Activated naive CD4-positive, alpha-beta T cell treated with anti-CD3 and anti-CD28 coated beads, Interleukin-2, amount 50 U/mL, for 72 hours (primary cell): ENCODE measurements at regions not wholly inside any gene's neighbourhood (a gene's known extent, or its start where the extent isn't known, plus 50 kb on each side); places are given as distances from the start of the nearest gene placed in this dataset.

Experiments used
- ATAC-seq, 2 donors: fragments of 150-1000 bp; cut with Tn5 transposase; 2 replicates each; pipeline ENCODE4 v1.10.0; 2021; ENCODE audit warnings: mild to moderate bottlenecking in 2 of 2, moderate library complexity in 2 of 2
- DNase-seq, 2 donors: peaks; one replicate each; pipeline ENCODE4 v3.0.0; 2021 to 2022; ENCODE audit warnings: low spot score in 2 of 2
- H3K27ac Mint-ChIP-seq, 2 donors: one replicate each; pipeline ENCODE4 v1.8.0; 2022; ENCODE audit warnings: mild to moderate bottlenecking in 2 of 2, mixed read lengths in 2 of 2
- H3K36me3 Mint-ChIP-seq, 2 donors: one replicate each; pipeline ENCODE4 v1.8.0; 2022; ENCODE audit warnings: mixed read lengths in 2 of 2
- H3K9me3 Mint-ChIP-seq, 2 donors: one replicate each; pipeline ENCODE4 v1.8.0; 2022; ENCODE audit warnings: mixed read lengths in 2 of 2

DNA sequence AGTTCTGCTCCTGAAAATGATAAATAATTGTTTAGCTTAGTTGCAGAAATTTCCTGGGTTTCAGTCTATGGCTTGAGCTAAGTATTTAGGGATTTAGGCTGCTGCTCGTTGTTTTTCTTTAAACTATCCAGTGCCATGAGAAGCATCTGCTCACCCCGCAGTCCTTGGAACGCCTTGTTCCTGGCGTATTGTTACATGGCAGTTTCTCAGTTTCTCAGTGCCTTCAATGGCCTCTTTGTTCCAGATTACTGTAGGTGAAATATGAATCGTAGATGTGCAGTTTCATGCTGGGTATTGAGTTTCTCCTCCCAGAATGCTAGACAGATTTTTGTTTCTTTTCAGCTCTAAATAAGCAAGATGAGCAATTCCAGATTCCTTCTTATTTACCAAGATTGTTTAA lies 269.5 kb upstream of the GBE1 start:
- ATAC-seq (no peak), DNase-seq (no peak)
- Mint-ChIP-seq H3K27ac (no peak overlapping the region), H3K9me3 (peaks cover 6 to 8% of the 10 kb centered on the region in 2 donors), H3K36me3 (no peaks in the 10 kb centered on the region)

DNA sequence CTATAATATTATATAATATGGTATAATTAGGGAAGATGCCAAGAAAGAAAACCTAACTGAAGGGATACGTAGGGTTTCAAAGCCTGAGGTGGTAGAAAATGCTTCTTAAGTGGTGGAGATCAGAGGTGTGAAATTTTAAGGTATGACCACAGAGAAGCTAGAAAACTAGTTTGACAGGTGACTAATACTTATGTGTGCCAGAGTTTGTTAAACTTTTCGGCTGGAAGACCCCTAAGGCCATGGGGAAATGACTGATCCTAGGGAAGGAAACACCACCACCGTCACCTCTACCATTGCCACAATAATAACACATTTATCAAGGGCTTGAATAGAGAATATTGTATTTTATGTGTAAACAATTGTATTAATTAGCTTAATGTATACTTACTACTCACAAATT lies 261.4 kb upstream of the GBE1 start:
- no peak for ATAC-seq
- H3K36me3 Mint-ChIP-seq = no peaks in the 10 kb centered on the region
- peaks cover 0 to 13% of the 10 kb centered on the region in 2 donors for H3K9me3 Mint-ChIP-seq
- no peak overlapping the region for H3K27ac Mint-ChIP-seq
- no peak for DNase-seq

DNA sequence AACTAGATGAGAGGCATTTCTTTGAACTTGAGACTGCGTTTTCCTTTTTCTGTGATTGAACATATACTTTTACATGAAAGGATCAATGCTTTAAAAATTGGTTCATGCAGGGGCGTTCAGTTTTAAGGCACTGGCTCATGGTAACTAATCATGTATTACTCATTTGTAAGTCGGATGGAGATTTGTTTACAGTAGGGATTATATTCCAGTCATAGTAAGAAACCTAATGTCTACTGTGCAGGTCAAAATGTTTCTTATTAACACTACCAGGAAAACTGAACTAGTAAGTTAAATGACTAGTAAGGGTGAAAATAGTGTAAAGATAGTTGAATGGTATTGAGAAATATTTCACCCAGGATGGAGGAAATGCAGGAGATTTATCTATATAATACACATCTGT lies 258.8 kb upstream of the GBE1 start:
- H3K27ac Mint-ChIP-seq = no peak overlapping the region

DNA sequence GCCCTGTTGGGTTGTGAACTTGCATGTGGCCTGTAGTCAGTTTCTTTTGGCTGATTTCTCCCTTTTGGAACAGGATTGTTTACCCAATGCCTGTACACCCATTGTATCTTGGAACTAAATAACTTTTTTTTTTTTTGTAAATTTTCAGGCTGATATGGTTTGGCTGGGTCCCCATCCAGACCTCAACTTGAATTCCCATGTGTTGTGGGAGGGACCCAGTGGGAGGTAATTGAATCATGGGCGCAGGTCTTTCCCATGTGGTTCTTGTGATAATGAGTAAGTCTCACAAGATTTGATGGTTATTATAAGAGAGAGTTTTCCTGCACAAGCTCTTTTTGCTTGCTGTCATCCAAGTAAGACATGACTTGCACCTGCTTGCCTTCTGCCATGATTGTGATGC lies 253.8 kb upstream of the GBE1 start:
- ATAC-seq (no peak), DNase-seq (no peak)
- Mint-ChIP-seq H3K27ac (no peak overlapping the region), H3K9me3 (peaks cover 0 to 18% of the 10 kb centered on the region in 2 donors), H3K36me3 (no peaks in the 10 kb centered on the region)

More for the DNA sequence above, 258.8 kb upstream of the GBE1 start:
- no peaks in the 10 kb centered on the region for H3K36me3 Mint-ChIP-seq
- DNase-seq (no peak), ATAC-seq (no peak)
- H3K9me3 Mint-ChIP-seq = peaks cover 0 to 12% of the 10 kb centered on the region in 2 donors

DNA sequence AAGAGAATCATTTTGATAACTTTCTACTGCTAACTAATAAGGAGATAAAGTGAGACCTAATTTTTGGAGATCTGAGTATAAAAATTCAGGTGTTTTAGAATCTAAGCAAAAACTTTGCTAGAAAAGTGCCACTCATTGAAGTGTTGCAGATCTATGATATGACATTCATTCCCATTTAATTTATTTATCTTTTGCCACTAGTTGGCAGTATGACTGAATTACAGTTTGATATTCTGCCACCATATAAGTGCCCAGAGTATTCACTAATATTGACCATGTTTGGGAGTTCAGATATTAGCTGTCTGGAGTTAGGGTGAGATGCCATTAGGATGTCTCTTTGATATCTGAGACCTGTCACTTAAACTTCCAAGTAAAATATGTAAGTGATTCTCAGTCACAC lies 251.3 kb upstream of the GBE1 start:
- Mint-ChIP-seq H3K27ac (no peak overlapping the region), H3K9me3 (peaks cover 0 to 20% of the 10 kb centered on the region in 2 donors), H3K36me3 (no peaks in the 10 kb centered on the region)
- no peak for DNase-seq
- ATAC-seq = no peak

DNA sequence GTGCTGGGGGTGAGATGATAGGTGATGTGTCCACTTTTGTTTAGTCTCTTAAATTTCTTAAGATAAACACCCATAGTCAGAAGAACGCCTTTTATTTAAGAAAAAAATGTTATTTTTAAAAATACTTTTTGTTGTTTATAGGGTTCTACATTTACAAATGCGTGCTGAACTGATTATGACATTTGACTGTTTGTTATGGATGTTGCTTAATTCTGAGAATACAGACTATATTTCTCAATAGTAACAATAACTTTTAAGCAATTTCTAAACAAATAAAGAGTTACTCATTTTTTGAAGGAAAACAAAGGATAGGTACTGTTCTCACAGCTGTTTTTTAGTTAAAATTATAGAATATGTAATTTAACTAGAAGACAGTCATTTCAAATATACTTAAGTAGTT lies 249.9 kb upstream of the GBE1 start:
- no peaks in the 10 kb centered on the region for H3K36me3 Mint-ChIP-seq
- H3K9me3 Mint-ChIP-seq = peaks cover 0 to 27% of the 10 kb centered on the region in 2 donors
- no peak overlapping the region for H3K27ac Mint-ChIP-seq
- DNase-seq (no peak), ATAC-seq (no peak)

DNA sequence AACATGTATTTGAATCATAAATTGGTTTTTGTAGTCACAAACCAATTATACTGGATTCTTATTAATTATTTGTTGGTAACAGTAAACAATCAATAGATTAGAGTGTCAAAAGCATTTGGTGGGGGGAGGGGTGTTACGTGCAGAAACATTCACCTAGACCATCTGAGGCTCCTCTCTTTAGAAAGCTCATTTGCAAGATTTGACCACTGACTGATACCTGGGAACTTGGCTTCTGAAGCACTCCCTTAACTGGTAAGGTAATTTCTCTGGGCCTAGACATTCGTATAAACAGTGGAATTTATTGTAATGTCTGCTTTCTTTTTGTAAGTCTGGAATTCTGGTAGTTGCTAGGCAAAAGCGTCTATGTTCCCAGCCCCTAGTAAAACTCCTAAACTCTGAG lies 243.8 kb upstream of the GBE1 start:
- no peak for DNase-seq
- Mint-ChIP-seq H3K36me3 (no peaks in the 10 kb centered on the region), H3K27ac (no peak overlapping the region), H3K9me3 (peaks cover 0 to 18% of the 10 kb centered on the region in 2 donors)
- ATAC-seq = no peak

DNA sequence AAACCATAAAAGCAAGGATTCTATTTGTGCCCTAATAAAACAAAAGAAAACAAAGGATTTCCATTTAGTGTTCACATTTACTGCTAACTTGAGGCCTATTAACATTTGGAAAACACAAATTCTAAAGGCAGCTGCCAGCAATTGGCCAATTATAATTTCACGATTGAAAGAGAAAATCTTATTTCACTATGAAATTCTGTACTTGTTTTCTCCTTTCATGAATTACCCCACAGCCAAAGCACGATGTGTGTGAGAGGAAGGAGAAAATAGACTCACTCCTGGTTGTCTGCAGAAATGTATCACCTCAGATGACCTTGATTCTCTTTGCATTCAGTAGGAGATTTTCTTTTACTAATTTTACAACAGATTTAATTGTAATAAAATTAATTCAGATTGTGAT lies 242.8 kb upstream of the GBE1 start:
- Mint-ChIP-seq H3K9me3 (peaks cover 0 to 14% of the 10 kb centered on the region in 2 donors), H3K36me3 (no peaks in the 10 kb centered on the region), H3K27ac (no peak overlapping the region)
- DNase-seq (no peak), ATAC-seq (no peak)

DNA sequence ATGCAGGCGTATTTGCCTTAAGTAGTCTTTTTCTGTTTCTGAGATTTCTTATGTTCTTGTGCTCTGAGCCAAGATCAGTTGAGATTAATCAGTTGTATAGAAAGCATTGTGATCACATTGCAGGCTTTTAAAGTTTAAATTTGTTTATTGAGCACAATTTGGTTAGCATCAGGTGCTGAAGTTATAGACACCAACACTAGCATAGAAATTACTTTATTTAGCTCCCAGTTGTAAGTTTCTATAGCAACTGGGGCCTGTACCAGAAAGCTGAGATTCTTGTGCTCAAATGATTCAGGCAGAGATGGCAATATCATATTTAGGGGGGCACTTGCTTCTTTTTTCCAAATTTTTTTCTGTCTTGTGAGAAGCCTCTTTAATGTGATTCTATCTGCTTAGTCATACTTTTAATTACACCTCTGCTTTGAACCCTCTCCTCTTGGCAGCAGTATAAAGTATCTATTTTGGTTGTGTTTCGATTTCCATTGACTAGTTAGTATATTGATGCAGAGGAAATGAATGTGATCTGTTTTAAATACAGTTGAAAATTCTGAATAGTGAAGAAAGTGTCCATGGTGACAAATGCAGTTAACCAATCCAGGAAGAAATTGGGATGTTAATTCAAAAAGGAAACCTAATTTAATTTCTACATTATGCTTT lies 241.7 kb upstream of the GBE1 start:
- DNase-seq = no peak
- no peak overlapping the region for H3K27ac Mint-ChIP-seq
- no peak for ATAC-seq

DNA sequence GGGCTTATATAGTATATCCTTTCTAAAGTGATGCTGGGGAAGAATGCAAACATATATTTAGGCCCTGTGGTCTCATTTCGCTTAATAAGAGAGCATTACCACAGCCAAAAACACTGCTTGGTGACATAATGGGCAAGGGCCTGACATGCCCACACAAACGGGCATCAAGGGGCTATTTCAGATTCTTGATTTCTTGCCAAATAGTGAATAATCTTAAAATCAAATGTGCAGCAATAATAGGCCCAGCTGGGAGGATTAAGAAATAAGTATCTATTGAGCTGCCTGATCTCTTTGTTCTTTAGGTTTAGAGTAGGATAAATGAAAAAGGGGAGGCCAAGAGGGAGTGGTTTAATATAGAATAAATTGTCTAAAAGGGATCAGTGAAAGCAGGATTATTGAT lies 241.0 kb upstream of the GBE1 start:
- Mint-ChIP-seq H3K27ac (no peak overlapping the region), H3K9me3 (peaks cover 0 to 5% of the 10 kb centered on the region in 2 donors), H3K36me3 (no peaks in the 10 kb centered on the region)
- ATAC-seq (no peak), DNase-seq (no peak)

More for the DNA sequence above, 241.7 kb upstream of the GBE1 start:
- Mint-ChIP-seq H3K9me3 (peaks cover 0 to 7% of the 10 kb centered on the region in 2 donors), H3K36me3 (no peaks in the 10 kb centered on the region)

DNA sequence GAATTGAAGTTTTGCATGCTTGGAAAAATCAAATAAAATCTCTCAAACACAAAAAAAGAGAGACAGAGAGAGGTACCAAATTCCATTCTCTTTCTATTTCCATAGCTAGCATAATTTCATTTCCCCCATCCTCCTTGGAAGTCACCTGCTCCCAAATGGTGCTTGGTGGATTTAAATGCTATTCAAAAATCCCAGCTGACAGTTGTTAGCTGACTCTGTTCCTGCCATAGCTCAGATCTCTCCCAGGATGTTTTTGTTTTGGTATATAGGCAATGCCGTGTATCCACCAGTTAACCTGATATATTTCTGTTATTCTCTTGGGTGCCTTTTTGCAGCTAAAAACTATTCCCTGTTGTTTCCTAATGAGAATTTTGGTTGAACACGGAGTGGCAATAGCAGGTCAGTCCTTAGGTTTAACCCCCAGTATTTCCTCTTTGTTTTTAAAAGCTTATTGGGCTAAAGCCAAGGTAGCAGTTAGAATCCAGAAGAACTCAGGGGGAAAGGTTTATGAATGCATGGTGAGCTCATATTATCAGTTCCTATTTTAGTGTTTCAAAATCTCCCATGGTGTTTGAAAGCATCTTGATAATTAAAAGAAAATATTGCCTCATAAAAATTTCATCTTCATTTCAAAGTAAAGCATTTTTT lies 240.0 kb upstream of the GBE1 start:
- ATAC-seq (no peak), DNase-seq (no peak)
- Mint-ChIP-seq H3K27ac (no peak overlapping the region), H3K9me3 (peaks cover 0 to 2% of the 10 kb centered on the region in 2 donors), H3K36me3 (no peaks in the 10 kb centered on the region)

DNA sequence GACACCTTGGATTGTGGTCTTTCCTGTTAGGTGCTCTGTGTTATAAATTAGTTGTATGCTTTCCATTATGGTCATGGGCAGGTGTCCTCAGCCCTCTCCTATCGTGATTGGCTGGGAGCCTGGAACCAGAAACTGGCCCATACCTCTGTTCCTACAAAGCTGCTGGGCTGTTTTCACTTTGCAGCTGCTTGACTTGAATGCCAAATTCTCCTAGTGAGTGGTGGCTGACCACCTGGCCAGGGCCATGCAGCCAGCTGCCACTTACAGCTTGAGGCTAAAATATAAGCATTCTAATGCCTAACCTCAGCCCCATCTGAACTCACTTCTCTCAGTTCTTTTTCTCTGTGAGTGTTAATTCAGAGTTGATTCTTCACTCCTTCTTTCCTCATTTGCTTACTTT lies 239.3 kb upstream of the GBE1 start:
- DNase-seq = no peak
- no peaks in the 10 kb centered on the region for H3K36me3 Mint-ChIP-seq
- peaks cover 0 to 7% of the 10 kb centered on the region in 2 donors for H3K9me3 Mint-ChIP-seq
- no peak for ATAC-seq
- H3K27ac Mint-ChIP-seq = no peak overlapping the region

DNA sequence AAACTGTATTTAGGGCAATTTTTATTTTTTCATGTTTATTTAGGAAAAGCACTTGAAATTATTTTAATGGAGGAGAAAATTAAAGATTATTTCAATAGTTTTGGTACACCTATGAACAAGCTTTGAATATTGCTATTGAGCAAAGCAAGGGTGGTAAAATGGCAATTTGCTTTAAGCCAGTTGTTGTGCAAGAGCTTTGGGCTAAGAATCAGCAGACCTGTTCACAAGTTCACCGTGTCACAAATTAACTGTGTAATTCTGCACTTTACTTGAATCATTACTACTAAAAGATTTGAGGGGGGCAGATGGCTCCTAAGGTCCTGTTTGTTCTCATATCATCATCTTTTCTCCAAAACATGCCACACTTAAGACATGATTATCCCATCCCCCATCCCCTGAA lies 238.9 kb upstream of the GBE1 start:
- Mint-ChIP-seq H3K27ac (no peak overlapping the region), H3K36me3 (no peaks in the 10 kb centered on the region), H3K9me3 (peaks cover 0 to 7% of the 10 kb centered on the region in 2 donors)
- DNase-seq = no peak
- no peak for ATAC-seq

DNA sequence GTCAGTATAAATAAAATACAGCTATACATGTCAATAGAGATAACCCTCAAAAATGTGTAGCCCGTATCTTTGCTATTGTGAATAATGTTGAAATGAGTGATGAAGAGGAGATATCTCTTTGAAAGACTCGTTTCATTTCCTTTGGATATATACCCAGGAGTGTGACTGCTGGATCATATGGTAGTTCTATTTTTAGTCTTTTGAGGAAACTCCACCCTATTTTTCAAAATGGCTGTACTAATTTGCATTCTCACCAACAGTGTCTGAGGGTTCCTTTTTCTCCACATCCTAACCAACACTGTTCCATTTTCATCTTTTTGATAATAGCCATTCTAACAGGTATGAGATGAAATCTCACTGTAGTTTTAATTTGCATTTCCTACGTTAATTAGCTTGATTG lies 237.5 kb upstream of the GBE1 start:
- no peak for ATAC-seq
- peaks cover 0 to 7% of the 10 kb centered on the region in 2 donors for H3K9me3 Mint-ChIP-seq
- H3K36me3 Mint-ChIP-seq = no peaks in the 10 kb centered on the region
- no peak for DNase-seq
- H3K27ac Mint-ChIP-seq = no peak overlapping the region

DNA sequence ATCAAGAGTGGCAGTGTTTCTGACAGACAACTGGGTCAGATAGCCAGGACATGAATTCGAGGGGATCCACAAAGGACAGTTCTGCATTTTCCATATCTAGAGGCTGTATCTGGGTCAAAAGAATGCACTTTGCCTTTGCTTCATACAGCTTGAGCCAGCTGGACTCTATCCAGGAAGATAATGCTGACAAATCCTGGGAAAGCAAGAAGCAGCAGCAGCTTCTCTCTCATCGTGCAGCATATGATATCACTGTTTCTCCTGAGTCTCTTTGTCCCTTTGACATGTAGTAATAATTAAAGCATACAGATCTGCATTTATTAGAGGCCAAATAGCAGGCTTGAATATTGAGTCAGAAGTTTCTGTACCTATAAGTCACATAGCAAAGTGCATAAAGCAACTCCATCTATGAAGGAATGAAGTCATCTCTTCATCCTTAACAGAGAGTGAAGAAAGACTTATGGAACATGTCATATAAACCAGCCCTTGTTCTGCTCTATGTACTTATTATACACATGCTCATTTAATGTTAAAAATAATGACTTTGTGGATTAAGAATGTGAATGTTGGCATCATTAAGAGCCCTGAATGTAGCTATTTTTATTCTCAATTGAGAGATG lies 236.8 kb upstream of the GBE1 start:
- no peak for ATAC-seq
- no peak overlapping the region for H3K27ac Mint-ChIP-seq

DNA sequence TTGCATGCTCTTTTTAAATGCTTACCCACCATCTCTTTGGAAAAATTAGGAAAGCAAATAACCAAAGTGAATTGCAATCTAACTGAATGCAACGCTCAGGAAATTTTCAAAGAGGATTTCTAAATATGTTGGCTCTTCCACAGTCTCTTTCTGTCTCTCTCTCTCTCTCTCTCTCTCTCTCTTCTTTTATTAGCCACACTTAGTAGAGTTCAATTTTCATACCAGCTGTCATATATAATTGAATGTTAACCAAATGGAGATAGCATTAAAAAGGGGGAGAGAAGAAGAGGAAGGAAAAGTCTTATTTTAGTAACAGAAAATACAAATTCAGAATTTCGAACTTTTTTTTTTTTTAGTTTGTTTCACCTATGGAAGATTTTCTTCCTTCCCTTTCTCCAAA lies 235.9 kb upstream of the GBE1 start:
- DNase-seq = no peak
- no peak overlapping the region for H3K27ac Mint-ChIP-seq
- ATAC-seq = no peak
- H3K9me3 Mint-ChIP-seq = peaks cover 0 to 7% of the 10 kb centered on the region in 2 donors
- no peaks in the 10 kb centered on the region for H3K36me3 Mint-ChIP-seq

More for the DNA sequence above, 236.8 kb upstream of the GBE1 start:
- H3K36me3 Mint-ChIP-seq = no peaks in the 10 kb centered on the region
- peaks cover 0 to 7% of the 10 kb centered on the region in 2 donors for H3K9me3 Mint-ChIP-seq
- no peak for DNase-seq

DNA sequence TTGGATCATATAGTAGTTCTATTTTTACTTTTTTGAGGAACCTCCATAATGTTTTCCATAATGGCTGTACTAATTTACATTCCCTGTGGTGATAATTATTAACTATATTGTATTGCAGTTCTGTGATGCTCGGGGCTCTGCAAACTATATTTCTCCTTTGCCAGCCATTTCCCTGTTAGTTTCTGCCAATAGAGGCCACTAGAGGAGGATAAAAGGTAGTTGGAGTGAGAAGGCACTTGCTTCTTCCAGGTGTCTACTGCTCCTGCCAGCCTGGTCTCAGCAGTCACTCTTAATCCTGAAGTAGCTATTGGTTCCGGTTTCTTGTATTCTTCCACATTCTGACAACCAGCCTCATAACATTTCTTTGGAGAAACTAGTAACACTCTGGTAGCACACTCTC lies 233.9 kb upstream of the GBE1 start:
- ATAC-seq (no peak), DNase-seq (no peak)
- H3K27ac Mint-ChIP-seq = no peak overlapping the region
- no peaks in the 10 kb centered on the region for H3K36me3 Mint-ChIP-seq
- H3K9me3 Mint-ChIP-seq = peaks cover 0 to 7% of the 10 kb centered on the region in 2 donors

DNA sequence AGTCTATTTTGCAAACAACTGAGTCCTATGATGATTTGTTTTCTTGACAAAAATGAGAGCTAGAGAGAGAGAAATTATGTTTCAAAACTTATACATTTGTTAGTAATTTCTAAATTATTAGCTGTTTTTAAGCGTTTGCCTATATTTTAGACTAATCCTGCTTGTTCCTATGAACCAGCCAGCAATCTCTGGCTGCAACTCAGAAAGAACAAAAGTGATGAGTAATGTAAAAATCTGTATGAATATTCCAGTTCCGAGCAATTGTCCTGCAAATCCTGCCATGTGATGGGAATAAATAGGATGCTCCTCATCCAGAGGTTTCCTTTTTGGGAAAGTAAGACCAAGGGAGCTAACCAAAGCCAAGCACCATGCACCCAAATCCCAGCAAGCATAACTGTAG lies 228.3 kb upstream of the GBE1 start:
- DNase-seq = no peak
- no peaks in the 10 kb centered on the region for H3K36me3 Mint-ChIP-seq
- H3K27ac Mint-ChIP-seq = no peak overlapping the region
- H3K9me3 Mint-ChIP-seq = no peaks in the 10 kb centered on the region
- ATAC-seq = no peak
